Activated T-cell treated with anti-CD3 and anti-CD28 coated beads, Interleukin-2, amount 50 U/mL, for 4 hours (primary cell): ENCODE measurements at regions not wholly inside any gene's neighbourhood (a gene's known extent, or its start where the extent isn't known, plus 50 kb on each side); places are given as distances from the start of the nearest gene placed in this dataset.

Source experiments
- ATAC-seq, 2 donors: fragments of 200-7000 bp; cut with Tn5 transposase; one replicate each; pipeline ENCODE4 v1.10.0; 2021
- DNase-seq: peaks from one replicate; pipeline ENCODE4 v3.0.0-alpha.2; 2020
- H3K27me3 Mint-ChIP-seq: one replicate; pipeline ENCODE4 v1.8.0; 2021; ENCODE audit warnings: low read depth, mixed read lengths
- H3K36me3 Mint-ChIP-seq: one replicate; pipeline ENCODE4 v1.8.0; 2022; ENCODE audit warnings: mixed read lengths; ENCODE audit not compliant: insufficient read depth
- H3K4me1 Mint-ChIP-seq: one replicate; pipeline ENCODE4 v1.8.0; 2021; ENCODE audit warnings: low read depth, mixed read lengths
- H3K4me3 Mint-ChIP-seq: one replicate; pipeline ENCODE4 v1.8.0; 2021; ENCODE audit warnings: mild to moderate bottlenecking, moderate library complexity, mixed read lengths
- H3K9me3 Mint-ChIP-seq: one replicate; pipeline ENCODE4 v1.8.0; 2021; ENCODE audit warnings: mixed read lengths

DNA sequence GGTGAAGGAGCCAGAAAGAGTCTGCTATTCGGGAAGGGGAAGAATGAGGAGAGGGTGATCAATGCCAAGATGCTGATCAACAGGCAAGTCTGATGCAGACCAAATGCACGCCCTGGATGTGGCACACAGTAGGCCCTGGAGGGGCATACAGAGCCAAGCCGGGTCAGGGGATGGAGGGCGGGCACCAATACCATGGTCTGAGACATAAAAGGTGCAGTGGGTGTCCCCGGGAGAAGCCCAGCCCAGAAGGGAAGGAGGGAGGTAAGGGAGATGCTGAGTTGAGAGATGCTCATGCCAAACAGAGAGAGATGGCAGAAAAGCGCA is 66.6 kb upstream of the ID2 start:
- no peak for DNase-seq
- no peak for ATAC-seq

GRCh38 chr2:8615576-8616281 is 66.1 kb upstream of the ID2 start:
- no peak overlapping the region for H3K4me3 Mint-ChIP-seq
- no peaks in the 10 kb centered on the region for H3K27me3 Mint-ChIP-seq
- H3K4me1 Mint-ChIP-seq, result no peaks in the 10 kb centered on the region
- DNase-seq (no peak), ATAC-seq (no peak)
- no peaks in the 10 kb centered on the region for H3K36me3 Mint-ChIP-seq
- H3K9me3 Mint-ChIP-seq, result peaks cover 4% of the 10 kb centered on the region

More for the DNA sequence above, 66.6 kb upstream of the ID2 start:
- no peaks in the 10 kb centered on the region for H3K27me3 Mint-ChIP-seq
- H3K36me3 Mint-ChIP-seq, result no peaks in the 10 kb centered on the region
- no peak overlapping the region for H3K4me3 Mint-ChIP-seq
- H3K9me3 Mint-ChIP-seq, result peaks cover 9% of the 10 kb centered on the region
- no peaks in the 10 kb centered on the region for H3K4me1 Mint-ChIP-seq

DNA sequence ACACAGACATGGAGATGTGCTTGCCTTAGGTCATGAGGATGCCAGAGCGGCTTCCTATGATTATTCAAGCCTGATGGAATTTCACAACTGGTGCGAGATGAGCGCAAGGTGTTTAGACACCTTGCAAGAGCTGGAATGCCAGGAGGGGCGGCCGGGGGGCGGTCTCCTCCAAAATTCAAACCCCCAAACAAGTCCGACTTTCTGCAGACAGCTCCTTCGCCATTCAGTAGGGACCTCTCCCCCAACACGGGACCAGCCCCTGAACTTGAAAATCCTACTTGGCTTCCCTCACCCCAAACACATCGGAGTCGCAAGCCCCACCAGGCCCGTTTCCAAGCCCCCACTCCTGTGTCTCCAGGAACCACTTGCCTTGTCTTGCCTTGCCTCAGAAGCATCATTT is 64.8 kb upstream of the ID2 start:
- H3K27me3 Mint-ChIP-seq, result no peaks in the 10 kb centered on the region
- ATAC-seq (no peak), DNase-seq (no peak)
- H3K4me1 Mint-ChIP-seq, result no peaks in the 10 kb centered on the region
- H3K36me3 Mint-ChIP-seq, result no peaks in the 10 kb centered on the region
- H3K4me3 Mint-ChIP-seq, result no peak overlapping the region
- no peaks in the 10 kb centered on the region for H3K9me3 Mint-ChIP-seq

DNA sequence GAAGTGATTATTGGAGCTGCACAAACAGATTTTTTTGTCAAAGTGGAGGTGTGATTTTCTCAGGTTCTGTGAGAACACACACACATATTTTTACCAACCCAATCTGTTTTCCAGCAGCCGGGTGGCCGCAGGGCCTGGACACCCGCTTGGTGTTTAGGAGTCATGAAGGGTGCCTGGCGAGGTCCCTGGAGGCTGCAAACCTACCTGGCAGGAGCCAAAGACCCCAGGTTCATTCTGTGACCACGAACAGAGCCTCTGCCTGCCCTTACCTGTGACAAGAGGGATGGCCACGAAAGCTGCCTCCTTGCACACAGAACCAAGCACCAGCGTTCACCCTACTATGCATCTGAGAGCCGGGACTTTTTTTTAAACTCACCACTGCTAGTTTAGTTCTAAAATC is 64.3 kb upstream of the ID2 start:
- Mint-ChIP-seq H3K4me3 (no peak overlapping the region), H3K36me3 (no peaks in the 10 kb centered on the region), H3K4me1 (no peaks in the 10 kb centered on the region), H3K27me3 (peaks cover 1% of the 10 kb centered on the region), H3K9me3 (no peaks in the 10 kb centered on the region)
- DNase-seq (no peak), ATAC-seq (no peak)

GRCh38 chr2:8619071-8619470 is 62.8 kb upstream of the ID2 start:
- no peaks in the 10 kb centered on the region for H3K4me1 Mint-ChIP-seq
- no peaks in the 10 kb centered on the region for H3K36me3 Mint-ChIP-seq
- H3K9me3 Mint-ChIP-seq, result no peaks in the 10 kb centered on the region
- H3K27me3 Mint-ChIP-seq, result peaks cover 2% of the 10 kb centered on the region
- DNase-seq (no peak), ATAC-seq (no peak)
- H3K4me3 Mint-ChIP-seq, result no peak overlapping the region

DNA sequence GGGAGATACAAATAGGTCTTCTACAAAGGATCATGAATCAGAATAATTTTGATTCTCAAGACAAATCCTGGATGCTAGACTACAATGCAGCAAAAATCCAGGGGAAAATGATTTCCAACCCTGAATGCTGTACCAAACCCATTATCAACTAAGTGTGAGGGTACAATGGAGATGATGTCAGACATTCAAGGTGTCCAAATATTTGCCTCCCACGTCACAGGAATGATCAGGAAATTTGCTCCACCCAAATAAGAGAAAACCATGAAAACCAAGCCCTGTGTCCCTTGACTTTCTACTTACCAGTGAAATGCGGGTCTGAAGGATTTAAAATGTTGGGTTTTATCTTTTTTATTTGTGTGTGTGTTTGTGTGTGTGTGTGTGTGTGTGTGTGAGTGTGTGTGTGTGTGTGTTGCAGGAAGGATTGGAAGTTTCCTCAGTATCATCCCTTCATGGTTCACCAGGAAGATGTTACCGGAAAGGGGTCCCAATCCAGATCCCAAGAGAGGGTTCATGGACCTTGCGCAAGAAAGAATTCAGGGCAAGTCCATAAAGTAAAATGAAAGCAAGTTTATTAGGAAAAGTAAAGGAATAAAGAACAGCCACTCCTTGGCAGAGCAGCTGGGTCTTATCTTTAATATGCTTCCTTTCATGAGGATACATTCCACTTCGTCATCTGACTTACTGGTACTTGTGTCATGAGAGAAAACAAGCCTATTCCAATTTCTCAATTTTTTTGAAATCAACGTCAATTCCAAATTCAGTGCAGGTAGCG is 61.1 kb upstream of the ID2 start:
- H3K9me3 Mint-ChIP-seq, result no peaks in the 10 kb centered on the region
- no peaks in the 10 kb centered on the region for H3K36me3 Mint-ChIP-seq
- no peak for DNase-seq
- peaks cover 2% of the 10 kb centered on the region for H3K27me3 Mint-ChIP-seq
- no peak for ATAC-seq
- no peaks in the 10 kb centered on the region for H3K4me1 Mint-ChIP-seq
- no peak overlapping the region for H3K4me3 Mint-ChIP-seq

DNA sequence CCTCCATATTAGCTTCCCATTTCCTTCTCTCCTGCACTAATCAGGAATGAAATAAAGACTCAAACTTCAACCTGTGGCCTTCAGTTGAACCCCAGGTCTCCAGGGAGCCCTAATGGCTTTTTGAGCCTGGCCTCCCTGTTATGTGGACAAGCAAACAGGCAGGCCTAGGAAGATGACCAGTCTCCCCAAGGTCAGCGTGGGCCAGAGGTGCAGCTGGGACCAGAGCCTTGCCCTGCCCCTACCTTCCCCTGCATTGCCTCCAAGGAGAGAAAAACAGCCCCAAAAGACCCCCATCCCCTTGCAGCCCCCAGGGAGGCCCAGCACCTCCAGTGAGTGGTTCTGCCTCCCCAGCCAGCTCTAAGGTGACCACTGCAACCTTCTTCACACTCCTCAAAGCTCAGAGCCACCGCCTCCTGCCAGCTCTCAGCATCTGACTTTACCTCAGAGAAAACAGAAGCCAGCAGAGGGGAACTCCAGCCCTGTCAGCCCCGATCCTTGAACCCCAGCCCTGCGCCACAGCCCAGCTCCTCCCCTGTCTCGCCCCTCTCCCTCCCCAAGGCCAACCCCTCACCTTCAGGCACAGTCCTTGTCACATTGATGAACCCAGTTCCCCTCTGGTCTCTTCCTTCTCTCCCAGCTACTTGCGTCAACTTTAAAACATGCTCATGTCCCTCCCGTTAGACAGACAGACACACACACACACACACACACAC is 59.5 kb upstream of the ID2 start:
- no peaks in the 10 kb centered on the region for H3K4me1 Mint-ChIP-seq
- peaks cover 2% of the 10 kb centered on the region for H3K27me3 Mint-ChIP-seq
- H3K9me3 Mint-ChIP-seq, result no peaks in the 10 kb centered on the region
- no peak for ATAC-seq
- H3K36me3 Mint-ChIP-seq, result no peaks in the 10 kb centered on the region
- no peak overlapping the region for H3K4me3 Mint-ChIP-seq
- no peak for DNase-seq

- Mint-ChIP-seq H3K4me1 (no peaks in the 10 kb centered on the region), H3K36me3 (no peaks in the 10 kb centered on the region), H3K4me3 (no peak overlapping the region), H3K27me3 (peaks cover 2% of the 10 kb centered on the region), H3K9me3 (no peaks in the 10 kb centered on the region)
- DNase-seq, result no peak
- no peak for ATAC-seq
Observed at GRCh38 chr2:8622924-8623465, 58.9 kb upstream of the ID2 start.

DNA sequence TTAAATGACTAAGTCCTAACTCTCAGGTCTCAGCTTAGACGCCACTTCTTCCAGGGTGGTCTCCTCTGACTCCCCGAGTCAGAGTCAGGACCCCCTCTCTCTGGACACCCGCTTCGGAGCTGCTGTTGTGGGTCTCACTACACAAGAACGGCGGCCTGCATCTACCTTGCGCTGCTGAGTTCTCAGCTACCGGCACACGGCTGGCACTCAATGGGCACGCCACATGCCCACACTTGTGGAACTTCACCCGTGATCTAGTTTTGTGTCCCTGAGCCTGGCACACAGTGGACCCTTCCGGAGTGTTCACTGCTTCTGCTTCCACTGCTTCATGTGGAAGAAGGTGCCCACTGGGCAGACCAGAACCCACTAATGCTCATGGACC is 58.3 kb upstream of the ID2 start:
- Mint-ChIP-seq H3K4me1 (no peaks in the 10 kb centered on the region), H3K4me3 (no peak overlapping the region), H3K36me3 (no peaks in the 10 kb centered on the region), H3K9me3 (no peaks in the 10 kb centered on the region), H3K27me3 (peaks cover 2% of the 10 kb centered on the region)
- DNase-seq (no peak), ATAC-seq (no peak)

GRCh38 chr2:8623958-8624591 is 57.8 kb upstream of the ID2 start:
- ATAC-seq (no peak), DNase-seq (no peak)
- no peaks in the 10 kb centered on the region for H3K36me3 Mint-ChIP-seq
- H3K27me3 Mint-ChIP-seq, result peaks cover 2% of the 10 kb centered on the region
- no peaks in the 10 kb centered on the region for H3K9me3 Mint-ChIP-seq
- no peaks in the 10 kb centered on the region for H3K4me1 Mint-ChIP-seq
- H3K4me3 Mint-ChIP-seq, result no peak overlapping the region

DNA sequence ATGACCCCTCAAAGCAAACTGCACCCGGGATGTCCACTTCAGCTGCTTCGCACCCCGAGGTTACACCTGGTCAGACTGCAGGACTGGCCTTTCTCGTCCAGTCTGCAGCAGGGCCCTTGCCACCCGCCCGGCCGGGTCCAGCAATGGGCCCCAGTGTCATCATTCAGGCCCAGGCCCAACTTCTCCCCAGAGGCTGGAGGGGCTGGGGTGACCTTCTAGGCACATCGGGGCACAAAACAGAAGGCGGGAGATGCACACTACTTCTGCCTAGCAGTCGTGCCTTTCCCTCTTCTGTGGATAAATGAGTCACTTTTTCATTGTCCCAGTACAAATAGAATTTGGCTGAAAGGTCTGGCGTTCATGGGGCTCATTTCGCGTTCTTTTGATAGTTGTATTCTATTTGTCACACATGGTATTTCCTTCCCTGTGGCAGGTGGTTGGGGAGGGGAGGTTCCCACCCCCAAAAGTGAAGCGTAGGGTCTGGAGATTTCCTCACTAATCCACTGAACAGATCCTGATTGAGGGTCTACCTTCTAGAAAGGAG is 56.9 kb upstream of the ID2 start:
- H3K27me3 Mint-ChIP-seq, result peaks cover 2% of the 10 kb centered on the region
- DNase-seq, result no peak
- H3K36me3 Mint-ChIP-seq, result no peaks in the 10 kb centered on the region
- no peaks in the 10 kb centered on the region for H3K4me1 Mint-ChIP-seq
- no peaks in the 10 kb centered on the region for H3K9me3 Mint-ChIP-seq
- H3K4me3 Mint-ChIP-seq, result no peak overlapping the region
- ATAC-seq, result no peak

DNA sequence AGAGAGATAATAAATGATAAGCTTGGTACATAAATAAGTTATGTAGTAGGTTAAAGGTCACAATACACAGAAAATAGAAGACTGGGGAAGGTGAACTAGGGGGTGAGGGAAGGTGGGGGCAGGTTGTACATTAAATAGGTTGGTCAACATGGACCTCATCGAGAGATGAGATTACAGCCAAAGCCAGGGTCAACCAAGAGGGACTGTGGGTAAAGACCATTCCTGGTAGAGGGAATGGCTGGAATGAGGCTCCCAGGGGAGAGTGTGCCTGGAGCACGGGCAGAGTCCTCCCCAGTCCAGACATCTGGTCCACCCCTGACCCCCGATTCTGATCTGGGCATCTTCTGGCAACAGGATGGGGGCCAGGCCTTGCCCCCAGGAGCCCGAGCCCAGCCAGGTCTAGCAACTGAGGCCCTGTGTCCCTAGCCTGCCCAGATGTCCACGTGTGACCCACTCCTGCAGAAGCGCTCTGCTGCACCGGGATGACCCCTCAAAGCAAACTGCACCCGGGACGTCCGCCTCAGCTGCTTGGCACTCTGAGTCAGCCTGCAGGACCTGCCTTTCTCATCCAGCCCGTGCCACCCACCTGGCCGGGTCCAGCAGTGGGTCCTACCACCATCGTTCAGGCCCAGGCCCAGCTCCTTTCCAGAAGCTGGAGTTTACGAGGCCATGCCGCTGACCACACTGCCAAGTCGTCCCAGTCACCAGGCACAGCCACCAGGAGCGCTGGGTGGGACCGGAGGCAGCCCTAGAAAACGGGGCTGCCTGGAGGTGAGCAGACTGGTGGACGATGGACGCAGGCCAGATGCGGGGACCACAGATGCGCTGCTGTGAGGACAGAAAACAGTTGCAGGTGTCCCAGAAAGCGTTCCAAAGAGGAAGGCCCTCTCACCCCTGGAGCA is 56.2 kb upstream of the ID2 start:
- peaks cover 2% of the 10 kb centered on the region for H3K27me3 Mint-ChIP-seq
- no peak overlapping the region for H3K4me3 Mint-ChIP-seq
- no peaks in the 10 kb centered on the region for H3K36me3 Mint-ChIP-seq
- ATAC-seq (no peak), DNase-seq (no peak)
- H3K9me3 Mint-ChIP-seq, result no peaks in the 10 kb centered on the region
- H3K4me1 Mint-ChIP-seq, result no peaks in the 10 kb centered on the region

DNA sequence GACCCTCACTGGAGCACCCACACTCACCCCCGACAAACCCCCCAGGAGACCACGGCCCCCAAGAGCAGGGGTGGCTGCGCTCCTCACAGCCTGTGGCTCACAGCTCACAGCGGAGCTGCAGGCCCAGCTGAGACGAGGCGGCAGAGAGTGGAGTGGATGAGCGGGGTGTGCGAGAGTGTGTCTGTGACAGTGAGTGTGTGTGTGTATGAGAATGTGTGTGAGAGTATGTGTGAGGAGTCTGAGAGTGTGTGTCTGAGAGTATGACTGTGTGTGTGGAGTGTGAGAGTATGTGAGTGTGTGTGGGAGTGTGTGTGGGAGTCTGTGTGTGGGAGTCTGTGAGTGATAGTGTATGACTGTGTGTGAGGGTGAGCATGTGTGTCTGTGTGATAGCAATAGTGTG is 55.3 kb upstream of the ID2 start:
- DNase-seq, result no peak
- H3K9me3 Mint-ChIP-seq, result no peaks in the 10 kb centered on the region

More for the DNA sequence above, 55.3 kb upstream of the ID2 start:
- Mint-ChIP-seq H3K36me3 (no peaks in the 10 kb centered on the region), H3K4me1 (no peaks in the 10 kb centered on the region), H3K27me3 (peaks cover 2% of the 10 kb centered on the region), H3K4me3 (no peak overlapping the region)
- ATAC-seq, result no peak
